H1 (cell line): ENCODE measurements at regions not wholly inside any gene's neighbourhood (a gene's known extent, or its start where the extent isn't known, plus 50 kb on each side); places are given as distances from the start of the nearest gene placed in this dataset.
"Not testable (repeated sequence)": the region's sequence is repeated elsewhere in the genome, so short reads cannot be mapped to it uniquely, and the experiment has no call there.

ENCODE experiments used
- CTCF ChIA-PET: fragments of 300-600 bp; sonication (Branson Sonifier 250); formaldehyde crosslinking; loops from one replicate; lab custom pipeline; 2021; ENCODE audit not compliant: partially characterized antibody; lab: Charles Lee
- POLR2A ChIA-PET: fragments of 300-600 bp; sonication (Branson Sonifier 250); formaldehyde crosslinking; loops from one replicate; lab custom pipeline; 2021; ENCODE audit warnings: inconsistent platforms; ENCODE audit not compliant: partially characterized antibody; lab: Charles Lee
- DNase-seq, 2 experiments: peaks; one replicate each; pipeline versions ENCODE4 v3.0.0 to v3.0.0-alpha.2; 2010 to 2022; ENCODE audit warnings: low spot score in 2 of 2, low read depth in 1 of 2, mixed read lengths in 1 of 2
- FAIRE-seq: peaks from 2 replicates; lab custom pipeline; 2011; peaks lifted over from hg19 to GRCh38; lab: Jason Lieb, UNC
- H2AFZ ChIP-seq: 2 replicates; pipeline ENCODE4 v1.8.1; 2012; ENCODE audit warnings: low read length, inconsistent platforms
- H2AK5ac ChIP-seq: 2 replicates; pipeline ENCODE4 v1.6.1; 2013; ENCODE audit warnings: low read depth, low read length
- H2BK120ac ChIP-seq: replicated peaks from 2 replicates; pipeline ENCODE3; 2013; ENCODE audit warnings: low read depth, low read length, inconsistent platforms
- H2BK12ac ChIP-seq: 2 replicates; pipeline ENCODE4 v1.6.1; 2013; ENCODE audit warnings: low read depth, low read length
- H2BK15ac ChIP-seq: 2 replicates; pipeline ENCODE4 v1.6.1; 2013; ENCODE audit warnings: low read length
- H2BK20ac ChIP-seq: 2 replicates; pipeline ENCODE4 v1.6.1; 2013; ENCODE audit warnings: low read length
- H2BK5ac ChIP-seq: 2 replicates; pipeline ENCODE4 v1.6.1; 2013; ENCODE audit warnings: low read depth, low read length
- H3K14ac ChIP-seq: 2 replicates; pipeline ENCODE4 v1.6.1; 2013; ENCODE audit warnings: inconsistent platforms; ENCODE audit not compliant: insufficient read length
- H3K18ac ChIP-seq: 2 replicates; pipeline ENCODE4 v1.6.1; 2013; ENCODE audit warnings: low read length; ENCODE audit errors: extremely low read depth
- H3K23ac ChIP-seq: 2 replicates; pipeline ENCODE4 v1.6.1; 2013; ENCODE audit warnings: inconsistent platforms; ENCODE audit not compliant: insufficient read length
- H3K23me2 ChIP-seq: 2 replicates; pipeline ENCODE4 v1.6.1; 2013; ENCODE audit warnings: low read depth, low read length
- H3K27ac ChIP-seq: 2 replicates; pipeline ENCODE4 v1.6.1; 2011; ENCODE audit warnings: low read depth, low read length, inconsistent platforms
- H3K27me3 ChIP-seq, 4 experiments: replicated peaks in 1 of 4; 1 replicate in 1 of 4; 2 replicates in 3 of 4; pipeline versions ENCODE4 v1.6.1 to v1.8.1; 2011 to 2013; ENCODE audit warnings: low read length in 3 of 4, mild to moderate bottlenecking in 3 of 4, inconsistent platforms in 2 of 4, mixed read lengths in 2 of 4, moderate library complexity in 1 of 4; ENCODE audit not compliant: control insufficient read depth in 3 of 4, insufficient read depth in 3 of 4; ENCODE audit errors: extremely low read depth in 1 of 4
- H3K36me3 ChIP-seq, 4 experiments: 2 replicates each; pipeline versions ENCODE4 v1.6.1 to v1.8.1; 2011 to 2013; ENCODE audit warnings: mild to moderate bottlenecking in 4 of 4, low read length in 3 of 4, moderate library complexity in 2 of 4, control low read depth in 1 of 4, inconsistent platforms in 1 of 4; ENCODE audit not compliant: insufficient read depth in 4 of 4, control insufficient read depth in 2 of 4
- H3K4ac ChIP-seq: replicated peaks from 2 replicates; pipeline ENCODE3; 2013; ENCODE audit warnings: low read length, low read depth, mixed read lengths, inconsistent platforms; ENCODE audit not compliant: insufficient read length
- H3K4me1 ChIP-seq, 4 experiments: replicated peaks in 1 of 4; 1 replicate in 1 of 4; 2 replicates in 3 of 4; pipeline versions ENCODE4 v1.6.1 to v1.8.1; 2011 to 2013; ENCODE audit warnings: low read length in 3 of 4, inconsistent platforms in 2 of 4, mixed read lengths in 1 of 4; ENCODE audit not compliant: insufficient read depth in 4 of 4, control insufficient read depth in 3 of 4
- H3K4me2 ChIP-seq, 2 experiments: 2 replicates each; pipeline versions ENCODE4 v1.6.1 to v1.8.1; 2011 to 2013; ENCODE audit warnings: low read depth in 2 of 2, low read length in 2 of 2, control low read depth in 1 of 2, inconsistent platforms in 1 of 2, mild to moderate bottlenecking in 1 of 2; ENCODE audit not compliant: insufficient read depth in 1 of 2
- H3K4me3 ChIP-seq, 4 experiments: fragments of 200-600, 300-600 bp in 1 of 4; sonication (generic), shearing (Covaris generic), sonication (Bioruptor Twin) in 1 of 4; 2 replicates each; pipeline versions ENCODE4 v1.5.1 to v1.8.1; 2011 to 2016; ENCODE audit warnings: low read length in 4 of 4, low read depth in 3 of 4, control low read depth in 2 of 4, inconsistent platforms in 2 of 4, mild to moderate bottlenecking in 2 of 4, mixed read lengths in 1 of 4, moderate library complexity in 1 of 4; ENCODE audit not compliant: insufficient read depth in 2 of 4; ENCODE audit errors: extremely low read depth in 1 of 4
- H3K56ac ChIP-seq: replicated peaks from 2 replicates; pipeline ENCODE3; 2013; ENCODE audit warnings: low read depth, mild to moderate bottlenecking, mixed read lengths, low read length, inconsistent platforms; ENCODE audit not compliant: insufficient read length
- H3K79me1 ChIP-seq: 2 replicates; pipeline ENCODE4 v1.6.1; 2013; ENCODE audit warnings: low read depth, low read length, control low read depth
- H3K79me2 ChIP-seq, 2 experiments: 2 replicates each; pipeline versions ENCODE4 v1.6.1 to v1.8.1; 2012 to 2013; ENCODE audit warnings: low read length in 2 of 2, mild to moderate bottlenecking in 2 of 2, inconsistent platforms in 1 of 2; ENCODE audit not compliant: insufficient read depth in 2 of 2, control insufficient read depth in 1 of 2
- H3K9ac ChIP-seq, 4 experiments: replicated peaks in 1 of 4; 1 replicate in 1 of 4; 2 replicates in 3 of 4; pipeline versions ENCODE4 v1.6.1 to v1.8.1; 2011 to 2013; ENCODE audit warnings: low read depth in 3 of 4, low read length in 3 of 4, control low read depth in 2 of 4, mild to moderate bottlenecking in 2 of 4, moderate library complexity in 2 of 4, inconsistent platforms in 1 of 4; ENCODE audit errors: extremely low read depth in 1 of 4
- H3K9me3 ChIP-seq, 2 experiments: 2 replicates each; pipeline versions ENCODE4 v1.6.1 to v1.8.1; 2012 to 2013; ENCODE audit warnings: mild to moderate bottlenecking in 2 of 2, moderate library complexity in 2 of 2, control low read depth in 1 of 2, inconsistent platforms in 1 of 2, low read depth in 1 of 2, low read length in 1 of 2, mixed read lengths in 1 of 2; ENCODE audit not compliant: insufficient read depth in 2 of 2
- H4K20me1 ChIP-seq, 2 experiments: replicated peaks in 1 of 2; 2 replicates each; pipeline versions ENCODE3 to v1.8.1; 2011 to 2013; ENCODE audit warnings: inconsistent platforms in 2 of 2, low read length in 2 of 2, mild to moderate bottlenecking in 1 of 2; ENCODE audit not compliant: insufficient read depth in 2 of 2, control insufficient read depth in 1 of 2
- H4K5ac ChIP-seq: 2 replicates; pipeline ENCODE4 v1.6.1; 2013; ENCODE audit warnings: low read length, low read depth, mixed read lengths, inconsistent platforms; ENCODE audit not compliant: insufficient read length
- H4K8ac ChIP-seq: 2 replicates; pipeline ENCODE4 v1.8.0; 2013; ENCODE audit warnings: mild to moderate bottlenecking, moderate library complexity, low read length, inconsistent platforms; ENCODE audit not compliant: insufficient read depth; ENCODE audit errors: extremely low read depth
- H4K91ac ChIP-seq: replicated peaks from 2 replicates; pipeline ENCODE3; 2013; ENCODE audit warnings: low read length, mixed read lengths, inconsistent platforms; ENCODE audit not compliant: insufficient read length
- WGBS, 2 experiments: shearing (Covaris generic) in 1 of 2; methylation state at CpG; one replicate each; pipeline versions ENCODE4 v1.1.6 to v1.1.7; 2013 to 2015; ENCODE audit warnings: low lambda C conversion rate in 2 of 2, mixed read lengths in 2 of 2, inconsistent platforms in 1 of 2, low coverage in 1 of 2, missing lambda C conversion rate in 1 of 2; ENCODE audit not compliant: insufficient replicate concordance in 2 of 2, insufficient coverage in 1 of 2, insufficient read length in 1 of 2; ENCODE audit errors: extremely low coverage in 1 of 2, missing lambda C conversion rate in 1 of 2; 5-methylcytosine and 5-hydroxymethylcytosine counted together

DNA sequence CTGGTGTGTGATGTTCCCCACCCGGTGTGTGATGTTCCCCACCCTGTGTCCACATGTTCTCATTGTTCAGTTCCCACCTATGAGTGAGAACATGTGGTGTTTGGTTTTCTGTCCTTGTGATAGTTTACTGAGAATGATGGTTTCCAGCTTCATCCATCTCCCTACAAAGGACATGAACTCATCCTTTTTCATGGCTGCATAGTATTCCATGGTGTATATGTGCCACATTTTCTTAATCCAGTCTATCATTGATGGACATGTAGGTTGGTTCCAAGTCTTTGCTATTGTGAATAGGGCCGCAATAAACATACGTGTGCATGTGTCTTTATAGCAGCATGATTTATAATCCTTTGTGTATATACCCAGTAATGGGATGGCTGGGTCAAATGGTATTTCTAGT lies 201.5 kb upstream of the IRAK1BP1 start:
- H2AK5ac ChIP-seq, H4K5ac ChIP-seq, H3K23me2 ChIP-seq, H2BK12ac ChIP-seq, H4K8ac ChIP-seq, H2AFZ ChIP-seq, H3K14ac ChIP-seq, H3K79me2 ChIP-seq, H2BK5ac ChIP-seq, POLR2A ChIA-PET, H3K9me3 ChIP-seq, H3K79me1 ChIP-seq, H3K4me1 ChIP-seq, H2BK20ac ChIP-seq, H3K36me3 ChIP-seq, H3K4ac ChIP-seq, H3K27ac ChIP-seq, DNase-seq, H3K27me3 ChIP-seq, H4K20me1 ChIP-seq, H3K18ac ChIP-seq, CTCF ChIA-PET, H2BK15ac ChIP-seq, H3K23ac ChIP-seq, H3K4me3 ChIP-seq, FAIRE-seq, H2BK120ac ChIP-seq, H3K56ac ChIP-seq, H3K4me2 ChIP-seq, H3K9ac ChIP-seq, H4K91ac ChIP-seq: not testable (repeated sequence)
- 97% methylated on average over 3 of the region's 3 CpGs; no CpG with 5 or more reads in 1 of the 2 experiments for WGBS, 2 experiments
